ENCODE measurements at regions not wholly inside any gene's neighbourhood (a gene's known extent, or its start where the extent isn't known, plus 50 kb on each side); places are given as distances from the start of the nearest gene placed in this dataset.
A peak's percentile ranks its signal among the peaks of the same experiment; 100 is the strongest.
"Not testable (repeated sequence)": the region's sequence is repeated elsewhere in the genome, so short reads cannot be mapped to it uniquely, and the experiment has no call there.

DNA sequence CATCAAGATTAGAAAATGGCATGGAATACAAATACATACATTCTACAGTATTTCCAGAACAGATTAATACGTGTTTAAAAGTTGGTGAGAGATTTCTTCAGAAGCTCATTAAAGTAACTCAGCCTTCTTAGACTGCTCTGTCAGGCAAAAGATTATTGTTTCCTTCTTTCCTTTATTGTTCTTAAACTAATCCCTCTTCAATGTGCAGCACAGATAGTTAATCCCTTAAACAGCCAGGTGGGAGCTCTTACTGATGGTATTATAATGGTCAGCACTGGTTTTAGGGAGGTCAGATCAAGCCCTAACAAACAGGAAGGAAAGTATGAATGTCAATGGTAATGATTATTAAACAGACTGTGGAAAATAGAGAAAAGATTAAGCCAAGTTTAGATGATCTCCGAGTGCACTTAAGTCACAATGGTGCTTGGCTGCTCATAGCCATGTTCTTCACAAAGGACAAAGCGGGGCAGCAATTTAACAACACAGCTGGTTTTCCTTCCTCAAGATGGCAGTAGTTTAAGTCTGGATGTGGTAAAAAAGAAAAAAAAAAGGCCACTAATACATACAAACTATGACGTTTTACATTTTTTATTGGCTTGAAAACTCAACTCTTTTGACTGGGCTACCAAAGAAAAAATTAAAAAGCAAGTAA lies 992.6 kb downstream of the PCDH9 start:
- DNase-seq (ENCODE audit: low read depth): no peak
- no peak overlapping the region for H3K4me3 ChIP-seq (ENCODE audit: control insufficient read depth, low read depth, low read length)
- TF ChIP-seq, protein P1, sequence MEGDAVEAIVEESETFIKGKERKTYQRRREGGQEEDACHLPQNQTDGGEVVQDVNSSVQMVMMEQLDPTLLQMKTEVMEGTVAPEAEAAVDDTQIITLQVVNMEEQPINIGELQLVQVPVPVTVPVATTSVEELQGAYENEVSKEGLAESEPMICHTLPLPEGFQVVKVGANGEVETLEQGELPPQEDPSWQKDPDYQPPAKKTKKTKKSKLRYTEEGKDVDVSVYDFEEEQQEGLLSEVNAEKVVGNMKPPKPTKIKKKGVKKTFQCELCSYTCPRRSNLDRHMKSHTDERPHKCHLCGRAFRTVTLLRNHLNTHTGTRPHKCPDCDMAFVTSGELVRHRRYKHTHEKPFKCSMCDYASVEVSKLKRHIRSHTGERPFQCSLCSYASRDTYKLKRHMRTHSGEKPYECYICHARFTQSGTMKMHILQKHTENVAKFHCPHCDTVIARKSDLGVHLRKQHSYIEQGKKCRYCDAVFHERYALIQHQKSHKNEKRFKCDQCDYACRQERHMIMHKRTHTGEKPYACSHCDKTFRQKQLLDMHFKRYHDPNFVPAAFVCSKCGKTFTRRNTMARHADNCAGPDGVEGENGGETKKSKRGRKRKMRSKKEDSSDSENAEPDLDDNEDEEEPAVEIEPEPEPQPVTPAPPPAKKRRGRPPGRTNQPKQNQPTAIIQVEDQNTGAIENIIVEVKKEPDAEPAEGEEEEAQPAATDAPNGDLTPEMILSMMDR (conservative IDR thresholded peaks at IDR 0.05; ENCODE audit: control insufficient read depth, insufficient read depth, low read depth, low read length): no peak

DNA sequence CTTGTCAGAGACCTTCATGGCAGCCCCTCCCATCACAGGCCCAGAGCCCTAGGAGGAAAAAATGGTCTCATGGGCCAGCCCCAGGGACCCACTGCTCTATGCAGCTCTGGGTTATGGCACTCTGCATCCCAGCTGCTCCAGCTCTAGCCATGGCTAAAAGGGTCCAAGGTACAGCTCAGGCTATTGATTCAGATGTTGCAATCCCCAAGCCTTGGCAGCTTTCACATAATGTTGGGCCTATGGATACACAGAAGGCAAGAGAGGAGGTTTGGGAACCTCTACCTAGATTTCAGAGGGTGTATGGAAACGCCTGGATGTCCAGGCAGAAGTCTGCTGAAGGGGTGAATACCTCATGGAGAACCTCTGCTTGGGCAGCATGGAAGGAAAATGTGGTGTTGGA lies 996.0 kb downstream of the PCDH9 start:
- no peak for DNase-seq (ENCODE audit: low read depth)
- no peak overlapping the region for H3K4me3 ChIP-seq (ENCODE audit: control insufficient read depth, low read depth, low read length)
- TF ChIP-seq, protein P1 (conservative IDR thresholded peaks at IDR 0.05; ENCODE audit: control insufficient read depth, insufficient read depth, low read depth, low read length): no peak

DNA sequence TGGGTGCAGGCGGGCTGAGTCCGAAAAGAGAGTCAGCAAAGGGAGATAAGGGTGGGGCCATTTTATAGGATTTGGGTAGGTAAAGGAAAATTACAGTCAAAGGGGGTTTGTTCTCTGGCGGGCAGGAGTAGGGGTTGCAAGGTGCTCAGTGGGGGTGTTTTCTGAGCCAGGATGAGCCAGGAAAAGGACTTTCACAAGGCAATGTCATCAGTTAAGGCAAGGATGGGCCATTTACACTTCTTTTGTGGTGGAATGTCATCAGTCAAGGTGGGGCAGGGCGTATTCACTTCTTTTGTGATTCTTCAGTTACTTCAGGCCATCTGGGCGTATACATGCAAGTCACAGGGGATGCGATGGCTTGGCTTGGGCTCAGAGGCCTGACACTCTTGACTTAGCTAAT lies 998.2 kb downstream of the PCDH9 start:
- H3K4me3 ChIP-seq (ENCODE audit: control insufficient read depth, low read depth, low read length); DNase-seq (ENCODE audit: low read depth): not testable (repeated sequence)

DNA sequence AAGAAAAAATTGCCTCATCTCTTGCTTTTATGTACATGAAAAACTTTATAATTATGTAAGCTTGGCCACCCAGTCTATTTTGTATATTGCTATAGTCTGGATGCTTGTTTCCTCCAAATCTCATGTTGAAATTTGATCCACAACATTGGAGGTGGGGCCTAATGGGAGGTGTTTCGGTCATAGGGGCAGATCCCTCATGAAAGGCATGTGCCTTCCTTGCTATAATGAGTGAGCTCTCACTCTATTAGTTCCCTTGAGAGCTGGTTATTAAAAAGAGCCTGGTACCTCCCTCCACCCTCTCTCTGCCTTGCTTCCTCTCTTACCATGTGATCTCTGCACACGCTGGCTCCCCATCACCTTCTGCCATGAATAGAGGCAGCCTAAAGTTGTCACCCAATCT lies 1005.1 kb downstream of the PCDH9 start:
- no peak overlapping the region for H3K4me3 ChIP-seq (ENCODE audit: control insufficient read depth, low read depth, low read length)
- TF ChIP-seq, protein P1 (conservative IDR thresholded peaks at IDR 0.05; ENCODE audit: control insufficient read depth, insufficient read depth, low read depth, low read length): no peak
- DNase-seq (ENCODE audit: low read depth): no peak

DNA sequence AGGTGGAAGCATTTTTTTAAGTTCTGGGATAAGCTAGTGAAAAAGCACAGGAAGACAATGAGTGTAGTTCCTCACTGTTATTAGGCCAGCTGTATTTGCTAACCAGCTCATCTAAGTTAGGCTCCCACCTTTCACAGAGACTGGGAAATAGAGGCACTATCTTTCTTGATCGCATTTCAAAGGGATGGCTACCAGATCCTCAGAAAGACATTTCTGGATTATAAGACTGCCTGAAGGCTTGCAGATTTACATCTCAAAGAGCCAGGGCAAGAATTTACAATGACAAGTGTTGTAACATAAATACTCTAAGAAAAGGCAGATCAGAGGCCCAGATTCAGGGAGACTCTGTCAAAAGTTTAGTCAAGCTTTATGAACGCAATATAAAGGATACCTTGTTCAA lies 1005.5 kb downstream of the PCDH9 start:
- no peak overlapping the region for H3K4me3 ChIP-seq (ENCODE audit: control insufficient read depth, low read depth, low read length)
- TF ChIP-seq, protein P1 (conservative IDR thresholded peaks at IDR 0.05; ENCODE audit: control insufficient read depth, insufficient read depth, low read depth, low read length): no peak
- no peak for DNase-seq (ENCODE audit: low read depth)

DNA sequence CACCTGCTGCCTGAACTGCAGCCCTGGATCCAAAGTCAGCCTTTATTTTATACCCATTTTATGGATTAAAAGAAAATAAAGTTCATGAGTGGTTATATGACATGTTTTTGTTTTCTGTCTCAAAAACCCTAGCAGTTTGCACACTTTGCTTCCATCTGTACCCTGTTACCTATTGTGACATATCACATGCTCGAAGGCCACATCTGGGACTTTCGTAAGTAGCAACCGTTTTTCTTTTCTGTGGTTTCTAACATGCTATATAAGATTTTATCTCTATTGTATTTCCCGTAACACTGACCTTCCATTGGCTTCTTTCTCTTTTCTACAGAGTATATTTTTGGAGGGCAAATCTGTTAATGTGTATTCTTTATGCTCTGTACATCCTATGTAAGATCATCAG lies 1007.2 kb downstream of the PCDH9 start:
- H3K4me3 ChIP-seq (ENCODE audit: control insufficient read depth, low read depth, low read length): no peak overlapping the region
- DNase-seq (ENCODE audit: low read depth): no peak
- TF ChIP-seq, protein P1 (conservative IDR thresholded peaks at IDR 0.05; ENCODE audit: control insufficient read depth, insufficient read depth, low read depth, low read length): no peak

DNA sequence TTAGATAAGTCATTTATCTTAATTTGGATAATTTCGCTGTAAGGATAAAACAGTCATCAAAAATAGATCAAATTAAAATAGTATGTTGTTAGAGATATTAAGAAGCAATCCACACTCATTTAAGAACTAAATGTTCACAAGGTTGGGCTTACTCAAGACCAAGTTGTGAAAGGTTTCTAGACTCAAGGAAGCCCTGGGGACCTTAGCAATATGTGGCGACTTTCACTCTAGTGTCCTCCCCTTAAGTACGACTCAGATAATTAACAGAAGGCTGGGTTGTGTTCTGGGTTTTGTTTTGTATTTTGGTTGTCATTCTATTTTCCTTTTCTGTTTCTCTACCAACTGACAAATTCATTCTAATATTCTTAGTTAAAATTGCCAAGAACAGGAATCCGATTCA lies 1008.0 kb downstream of the PCDH9 start:
- TF ChIP-seq, protein P1 (conservative IDR thresholded peaks at IDR 0.05; ENCODE audit: control insufficient read depth, insufficient read depth, low read depth, low read length): no peak
- peak; percentile 22 for DNase-seq (ENCODE audit: low read depth)
- H3K4me3 ChIP-seq (ENCODE audit: control insufficient read depth, low read depth, low read length): no peak overlapping the region

Data from fibroblast of mammary gland (primary cell).